ENCODE measurements at regions not wholly inside any gene's neighbourhood (a gene's known extent, or its start where the extent isn't known, plus 50 kb on each side); places are given as distances from the start of the nearest gene placed in this dataset.

GRCh38 chr9:28365728-28366127 is 792.4 kb upstream of the C9orf72 start:
- Histone ChIP-seq H4K5ac (ENCODE audit: insufficient read length, low read depth, low read length) (no peak overlapping the region), H2BK12ac (ENCODE audit: low read depth, low read length) (no peak overlapping the region; the same call in 1 of the 2 replicates), H3K23me2 (ENCODE audit: low read depth, low read length) (no peaks in the 10 kb centered on the region), H3K18ac (ENCODE audit: extremely low read depth, low read length) (no peak overlapping the region), H2AK5ac (ENCODE audit: low read depth, low read length) (no peak overlapping the region), H4K8ac (ENCODE audit: extremely low read depth, insufficient read depth, low read length) (no peak overlapping the region), H3K9ac (replicated peaks in 1 of 4; ENCODE audit: extremely low read depth in 1 of 4, low read depth in 3 of 4, low read length in 3 of 4) (no peak overlapping the region), H2BK5ac (ENCODE audit: low read depth, low read length) (no peak overlapping the region), H3K36me3 (ENCODE audit: control insufficient read depth in 2 of 4, insufficient read depth in 4 of 4, low read length in 3 of 4) (no peaks in the 10 kb centered on the region), H3K4ac (replicated peaks; ENCODE audit: insufficient read length, low read depth, low read length) (no peak overlapping the region), H4K91ac (replicated peaks; ENCODE audit: insufficient read length, low read length) (no peak overlapping the region), H3K27ac (ENCODE audit: low read depth, low read length) (no peak overlapping the region), H3K4me1 (replicated peaks in 1 of 4; ENCODE audit: control insufficient read depth in 3 of 4, insufficient read depth in 4 of 4, low read length in 3 of 4) (peaks cover 0 to 3% (median 0%) of the 10 kb centered on the region in 4 experiments; a peak in 1 of 7 replicates), H3K79me1 (ENCODE audit: low read depth, low read length) (no peaks in the 10 kb centered on the region), H4K20me1 (replicated peaks in 1 of 2; ENCODE audit: control insufficient read depth in 1 of 2, insufficient read depth in 2 of 2, low read length in 2 of 2) (no peaks in the 10 kb centered on the region), H3K56ac (replicated peaks; ENCODE audit: insufficient read length, low read depth, low read length) (no peak overlapping the region), H2BK120ac (replicated peaks; ENCODE audit: low read depth, low read length) (no peak overlapping the region), H3K4me3 (ENCODE audit: extremely low read depth in 1 of 4, insufficient read depth in 2 of 4, low read depth in 3 of 4, low read length in 4 of 4) (no peak overlapping the region), H3K14ac (ENCODE audit: insufficient read length) (no peak overlapping the region), H2BK20ac (ENCODE audit: low read length) (no peak overlapping the region), H2BK15ac (ENCODE audit: low read length) (no peak overlapping the region), H3K23ac (ENCODE audit: insufficient read length) (no peak overlapping the region), H3K79me2 (ENCODE audit: control insufficient read depth in 1 of 2, insufficient read depth in 2 of 2, low read length in 2 of 2) (no peaks in the 10 kb centered on the region), H3K9me3 (ENCODE audit: insufficient read depth in 2 of 2, low read depth in 1 of 2, low read length in 1 of 2) (no peaks in the 10 kb centered on the region), H3K4me2 (ENCODE audit: insufficient read depth in 1 of 2, low read depth in 2 of 2, low read length in 2 of 2) (no peak overlapping the region), H3K27me3 (replicated peaks in 1 of 4; ENCODE audit: control insufficient read depth in 3 of 4, extremely low read depth in 1 of 4, insufficient read depth in 3 of 4, low read length in 3 of 4) (no peaks in the 10 kb centered on the region), H2AFZ (ENCODE audit: low read length) (peak overlapping the region; percentile 48; the same call in 1 of the 2 replicates)
- FAIRE-seq: no peak
- ChIA-PET CTCF (ENCODE audit: partially characterized antibody) (interaction anchor here (0.8 to 2.0 kb wide), 11 partner anchors 11 to 639 kb away, joined by 3 to 8 read pairs (median 4); no protein-coding TSS in a partner anchor), POLR2A (ENCODE audit: partially characterized antibody) (interaction anchor here (0.6 kb wide), 1 partner anchor 354 kb away, joined by 3 read pairs; no protein-coding TSS in a partner anchor)
- 97% methylated on average over 2 of the region's 2 CpGs; no CpG with 5 or more reads in 1 of the 2 experiments for WGBS, 2 experiments (ENCODE audit: extremely low coverage in 1 of 2, insufficient coverage in 1 of 2, insufficient read length in 1 of 2, insufficient replicate concordance in 2 of 2, low coverage in 1 of 2, low lambda C conversion rate in 2 of 2, missing lambda C conversion rate in 1 of 2)
- TF ChIP-seq PHF8 (conservative IDR thresholded peaks at IDR 0.05; ENCODE audit: low read depth, low read length): no peak
- TF ChIP-seq SIX5 (IDR thresholded peaks at IDR 0.05; ENCODE audit: low read depth, low read length): no peak
- no peak for DNase-seq (ENCODE audit: low read depth in 1 of 2, low spot score in 2 of 2)
